Omental fat pad (tissue), 3 donors: ENCODE measurements at regions not wholly inside any gene's neighbourhood (a gene's known extent, or its start where the extent isn't known, plus 50 kb on each side); places are given as distances from the start of the nearest gene placed in this dataset.

Experiments
- ATAC-seq: fragments of 150-250 bp; one replicate; pipeline ENCODE4 v1.9.1; 2016; ENCODE audit warnings: mild to moderate bottlenecking, moderate library complexity; ENCODE audit not compliant: low FRiP score
- DNase-seq: peaks from one replicate; pipeline ENCODE4 v3.0.0-alpha.2; 2019; ENCODE audit warnings: low spot score
- CTCF ChIP-seq, 3 donors: fragments of 450-650 bp; IDR thresholded peaks; one replicate each; pipeline ENCODE4 v1.5.1; 2016 to 2017; ENCODE audit warnings: antibody characterized with exemption in 3 of 3, mild to moderate bottlenecking in 3 of 3, moderate library complexity in 2 of 3

- ATAC-seq (no peak), DNase-seq (no peak)
Observed at GRCh38 chr2:104041351-104041750, 812.6 kb upstream of the POU3F3 start.

GRCh38 chr2:104043864-104044263, 810.1 kb upstream of the POU3F3 start:
- no peak for TF ChIP-seq CTCF (IDR thresholded peaks at IDR 0.05)
- DNase-seq: no peak
- ATAC-seq: no peak

More at GRCh38 chr2:104041351-104041750, 812.6 kb upstream of the POU3F3 start:
- TF ChIP-seq CTCF (IDR thresholded peaks at IDR 0.05): no peak

GRCh38 chr2:104045071-104045470, 808.8 kb upstream of the POU3F3 start:
- DNase-seq (no peak), ATAC-seq (no peak)
- no peak for TF ChIP-seq CTCF (IDR thresholded peaks at IDR 0.05)

GRCh38 chr2:104046466-104046865, 807.4 kb upstream of the POU3F3 start:
- no peak for TF ChIP-seq CTCF (IDR thresholded peaks at IDR 0.05)
- DNase-seq: no peak
- no peak for ATAC-seq

- ATAC-seq: no peak
- no peak for DNase-seq
- no peak for TF ChIP-seq CTCF (IDR thresholded peaks at IDR 0.05)
Observed at GRCh38 chr2:104047516-104047915, 806.4 kb upstream of the POU3F3 start.

GRCh38 chr2:104049438-104049837, 804.5 kb upstream of the POU3F3 start:
- DNase-seq: no peak
- no peak for ATAC-seq
- no peak for TF ChIP-seq CTCF (IDR thresholded peaks at IDR 0.05)

GRCh38 chr2:104049981-104050380, 803.9 kb upstream of the POU3F3 start:
- TF ChIP-seq CTCF (IDR thresholded peaks at IDR 0.05): no peak
- no peak for DNase-seq
- no peak for ATAC-seq
